Activated T-cell treated with anti-CD3 and anti-CD28 coated beads, Interleukin-2, amount 50 U/mL, for 1 hour (primary cell): ENCODE measurements at regions not wholly inside any gene's neighbourhood (a gene's known extent, or its start where the extent isn't known, plus 50 kb on each side); places are given as distances from the start of the nearest gene placed in this dataset.
"Not testable (repeated sequence)": the region's sequence is repeated elsewhere in the genome, so short reads cannot be mapped to it uniquely, and the experiment has no call there.

Experiments
- DNase-seq: peaks from one replicate; pipeline ENCODE4 v3.0.0-alpha.2; 2020

DNA sequence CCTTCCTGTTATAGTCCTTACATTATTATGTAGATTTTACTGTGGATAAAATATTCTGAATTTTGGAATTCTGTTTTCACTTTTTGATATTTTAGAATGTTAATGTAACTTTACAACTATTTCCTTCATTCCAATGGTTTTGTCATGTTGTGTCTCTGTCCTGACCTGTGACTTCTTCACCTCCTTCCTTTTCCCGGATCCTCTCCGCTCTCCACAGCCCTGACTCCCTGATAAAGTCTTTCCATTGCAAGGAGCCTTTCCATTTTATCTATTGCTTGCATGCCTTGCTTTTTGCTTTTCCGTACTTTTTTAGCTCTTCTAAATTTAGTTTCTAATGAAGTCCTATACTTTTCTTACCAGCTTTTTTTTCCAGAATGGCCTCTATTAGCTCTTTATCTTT is 117.6 kb upstream of the ARRDC3 start:
- DNase-seq, result no peak

DNA sequence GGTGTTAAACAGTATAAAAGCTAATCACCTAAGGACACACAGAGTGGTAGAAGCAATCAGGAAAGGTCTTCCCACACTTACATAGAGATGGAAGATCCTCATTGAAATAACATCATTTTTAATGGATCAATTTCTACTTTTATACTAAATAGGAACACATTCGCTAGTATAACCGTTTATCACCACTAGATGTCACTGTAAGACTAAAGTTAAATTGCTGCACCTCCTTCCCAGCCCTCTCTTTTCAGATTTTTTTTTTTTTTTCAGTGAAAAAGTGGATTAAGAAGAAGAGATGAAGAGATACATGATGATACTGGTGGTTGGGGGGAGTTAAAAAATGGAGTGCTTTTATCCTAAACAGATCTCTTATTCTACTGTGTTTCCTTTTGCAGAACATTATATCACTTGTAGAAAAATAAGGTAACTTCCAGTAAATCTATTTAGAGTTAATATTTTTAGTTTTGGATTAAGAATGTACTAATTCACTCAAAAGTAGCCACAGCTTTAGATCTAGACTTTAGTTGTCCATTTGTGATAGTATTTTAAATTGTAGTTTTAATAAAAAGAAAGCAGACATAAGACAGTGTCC is 116.9 kb upstream of the ARRDC3 start:
- DNase-seq, result no peak

GRCh38 chr5:91495699-91496098 is 112.6 kb upstream of the ARRDC3 start:
- no peak for DNase-seq

DNA sequence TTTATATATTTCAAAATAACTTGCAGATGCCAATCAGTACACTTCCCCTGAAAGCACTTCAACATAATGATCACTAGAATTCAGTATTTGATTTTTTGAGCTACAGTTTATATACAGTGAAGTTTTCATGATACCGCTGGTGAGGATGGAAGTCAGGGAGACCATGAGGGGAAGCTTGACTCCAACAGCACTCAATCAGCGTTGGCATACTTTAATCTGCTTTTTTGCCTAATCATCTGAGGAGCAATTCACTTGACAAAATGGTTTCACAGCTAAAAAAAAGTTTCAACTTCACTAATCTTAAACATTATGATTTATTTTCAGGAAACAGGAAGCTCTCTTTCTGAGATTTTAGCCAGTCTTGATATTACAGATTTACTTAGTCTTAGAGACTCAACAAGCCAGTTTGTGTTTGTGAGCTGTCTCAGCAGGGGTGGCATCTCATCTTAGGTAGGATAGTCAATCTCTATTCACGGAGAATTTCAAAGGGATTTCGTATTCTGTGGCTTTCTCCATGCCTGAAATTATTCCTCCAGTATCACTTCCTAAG is 111.4 kb upstream of the ARRDC3 start:
- DNase-seq, result no peak

DNA sequence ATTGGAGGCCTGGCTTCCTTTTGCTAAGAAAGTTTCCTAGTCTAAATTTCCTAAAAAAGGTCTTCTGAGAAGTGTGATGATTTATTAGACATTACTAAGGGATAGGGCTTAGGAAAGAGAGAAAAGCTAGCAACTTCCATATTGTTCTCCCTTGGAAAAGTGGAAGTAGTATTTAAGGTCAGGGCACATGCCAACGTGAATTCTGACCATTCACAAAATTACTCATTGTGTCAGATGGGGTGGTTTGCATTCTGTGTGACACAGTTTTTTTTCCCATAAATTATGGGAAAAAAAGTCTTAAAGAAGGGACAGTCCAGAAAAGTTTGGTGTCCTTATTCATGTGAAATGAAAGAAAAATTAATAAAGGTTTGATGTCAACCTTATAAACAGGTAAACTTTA is 110.0 kb upstream of the ARRDC3 start:
- DNase-seq, result no peak

DNA sequence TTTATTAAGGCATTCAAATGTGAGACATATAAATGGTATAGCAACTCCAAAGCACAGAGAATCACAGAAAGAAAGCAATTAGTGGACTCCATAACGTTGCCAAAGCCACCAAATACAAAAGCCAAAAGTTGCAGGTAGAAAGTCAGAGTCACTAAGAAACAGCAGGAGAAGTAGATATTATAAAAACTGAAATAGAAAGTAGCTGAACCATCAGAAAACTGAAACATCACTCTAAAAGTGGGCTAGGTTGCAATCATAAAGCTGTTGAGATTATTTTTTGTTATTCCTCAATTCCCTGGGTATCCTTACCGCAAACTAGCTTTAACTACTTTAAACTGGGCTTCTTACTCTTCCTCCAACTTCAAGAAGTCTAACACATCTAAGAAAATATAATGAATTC is 108.1 kb upstream of the ARRDC3 start:
- no peak for DNase-seq

DNA sequence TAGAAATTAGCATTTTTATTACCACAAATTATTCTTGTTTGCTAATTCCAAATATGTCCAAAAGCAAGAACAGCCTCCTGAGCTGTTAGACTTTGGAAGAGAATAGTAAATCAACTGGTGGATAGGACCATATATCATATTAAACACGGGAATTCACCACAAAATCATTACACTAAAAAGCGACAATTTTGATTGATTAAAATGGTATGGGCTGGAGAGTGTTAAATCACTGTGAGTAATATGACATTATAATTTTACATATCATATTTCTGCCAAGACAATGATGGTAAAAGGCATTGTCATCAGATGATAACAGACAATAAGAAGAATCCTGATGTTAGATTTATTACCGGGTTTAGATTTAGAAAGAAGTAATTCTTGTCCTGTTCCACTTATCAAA is 107.2 kb upstream of the ARRDC3 start:
- DNase-seq, result no peak

DNA sequence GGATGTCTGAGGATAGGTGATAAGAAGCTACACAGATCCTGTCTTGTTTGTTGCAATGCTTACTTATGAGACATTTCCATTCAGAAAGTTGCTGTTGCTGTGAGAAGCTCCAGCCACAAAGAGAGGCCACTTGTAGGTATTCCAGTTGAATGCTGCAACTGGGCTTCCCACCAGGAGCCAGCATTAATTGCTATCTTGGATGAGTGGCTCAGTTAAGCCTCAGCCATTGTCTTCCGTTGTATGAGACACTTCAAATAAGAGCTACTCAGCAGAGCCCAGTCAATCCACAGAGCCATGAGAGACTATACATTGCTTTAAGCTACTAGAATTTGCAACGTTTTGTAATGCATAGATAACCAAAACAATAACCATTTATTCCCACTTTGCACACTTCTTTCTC is 104.3 kb upstream of the ARRDC3 start:
- no peak for DNase-seq

- no peak for DNase-seq
Measured at GRCh38 chr5:91486638-91487037, 103.5 kb upstream of the ARRDC3 start.

- DNase-seq, result no peak
Measured at GRCh38 chr5:91484662-91485061, 101.5 kb upstream of the ARRDC3 start.

GRCh38 chr5:91479376-91479775 is 96.3 kb upstream of the ARRDC3 start:
- not testable (repeated sequence) for DNase-seq

- no peak for DNase-seq
Measured at GRCh38 chr5:91478096-91478495, 95.0 kb upstream of the ARRDC3 start.

DNA sequence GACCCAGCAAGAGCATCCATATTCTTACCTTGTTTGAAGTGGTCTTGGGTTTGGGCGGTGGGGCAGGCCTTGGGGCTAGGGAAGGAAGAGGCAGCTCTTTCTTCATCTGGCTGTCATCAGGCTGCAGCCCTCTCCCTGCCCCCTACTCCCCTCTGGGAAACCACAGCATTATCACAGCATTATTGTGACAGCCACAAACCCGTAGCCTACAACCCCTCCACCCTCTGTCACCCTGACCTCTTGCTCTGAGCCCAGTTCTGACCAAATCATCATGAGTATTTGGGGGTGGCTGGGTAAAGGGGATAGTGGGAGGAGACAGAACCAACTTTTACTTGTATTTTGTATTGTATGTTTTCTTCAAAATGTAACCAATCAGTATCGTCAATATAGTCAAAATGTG is 94.3 kb upstream of the ARRDC3 start:
- no peak for DNase-seq

GRCh38 chr5:91474201-91474600 is 91.1 kb upstream of the ARRDC3 start:
- no peak for DNase-seq

DNA sequence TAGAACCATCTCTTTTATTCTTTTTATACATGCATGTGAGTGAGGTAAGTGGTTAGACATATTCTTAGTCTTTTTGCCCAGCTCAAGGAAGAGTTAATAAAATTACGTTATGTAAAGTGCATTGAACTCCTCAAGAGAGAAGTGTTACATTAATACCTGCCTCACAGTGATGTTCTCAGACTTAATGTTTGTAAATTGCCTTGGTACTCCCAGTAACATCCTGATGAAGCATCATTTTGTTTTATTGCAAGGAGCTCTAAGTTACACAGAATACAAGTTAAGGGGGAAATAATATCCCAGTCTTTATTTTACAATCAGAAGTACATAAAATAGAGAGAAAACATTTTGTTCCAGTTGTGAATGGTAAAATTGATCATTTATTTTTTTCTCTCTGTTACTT is 89.5 kb upstream of the ARRDC3 start:
- no peak for DNase-seq

DNA sequence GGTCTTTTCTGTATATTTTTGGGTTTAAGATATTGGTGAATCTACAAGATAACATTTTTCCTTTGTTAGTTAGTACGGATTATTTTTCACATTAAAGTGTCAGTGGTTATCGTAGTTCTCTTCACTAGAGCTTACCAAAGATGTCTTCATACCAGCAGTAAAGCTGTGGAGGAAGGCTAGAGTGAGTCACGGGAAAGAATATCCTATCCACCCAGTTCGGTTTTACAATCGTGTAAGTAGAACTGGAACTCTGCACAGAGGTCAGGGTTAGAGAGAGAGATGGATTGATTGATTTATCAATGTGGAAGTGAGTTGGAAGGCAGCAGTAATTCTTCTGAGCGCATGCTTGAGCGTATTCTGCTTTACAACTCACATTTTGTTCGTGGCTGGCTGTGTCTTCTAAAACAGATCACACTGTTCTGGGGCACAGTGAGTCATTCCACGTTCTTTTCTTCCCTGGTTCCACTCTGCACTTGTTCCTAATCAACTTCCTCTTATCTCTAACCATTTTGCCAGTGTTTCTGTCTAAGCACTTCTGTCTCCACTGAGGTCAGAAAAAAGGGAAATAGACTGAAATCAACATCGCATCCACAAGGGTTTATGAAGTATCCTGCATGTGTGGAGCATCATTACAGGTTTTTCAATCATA is 86.5 kb upstream of the ARRDC3 start:
- no peak for DNase-seq

DNA sequence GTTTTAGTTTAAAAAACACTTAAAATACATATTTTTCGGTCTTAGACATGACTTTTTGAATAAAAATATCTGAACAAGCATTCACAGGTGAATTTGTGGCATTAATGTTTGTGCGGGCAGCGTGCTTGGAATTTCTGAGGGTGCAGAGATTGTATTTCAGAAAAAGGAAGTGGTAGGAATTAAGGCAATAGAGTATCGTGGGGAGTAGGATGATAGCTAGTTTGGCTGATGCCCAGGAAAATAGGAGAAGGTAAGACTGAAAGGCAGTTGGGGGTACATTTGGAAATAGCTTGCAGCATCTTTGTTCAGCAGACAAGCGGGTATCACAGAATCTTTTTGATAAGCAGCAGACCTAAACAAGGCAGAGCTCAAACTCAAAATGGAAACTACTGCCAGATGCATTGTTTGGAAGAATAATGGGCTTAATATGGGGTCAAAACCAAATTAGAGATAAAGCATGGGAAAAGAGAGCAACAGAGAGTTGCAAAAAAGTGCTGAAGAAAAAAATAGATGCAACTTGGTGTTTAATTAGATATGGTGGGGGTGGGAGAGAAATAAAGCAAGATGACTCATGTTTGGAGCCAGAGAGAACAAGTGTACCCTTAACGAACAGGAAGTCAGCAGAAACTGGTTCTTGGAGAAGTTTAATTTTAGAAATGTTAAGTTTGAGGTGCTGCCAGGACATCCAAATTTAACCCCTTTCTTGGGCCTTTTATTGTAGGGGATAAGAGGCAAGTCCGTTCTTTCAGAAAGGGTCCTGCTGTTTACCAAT is 85.7 kb upstream of the ARRDC3 start:
- no peak for DNase-seq

- DNase-seq, result no peak
Measured at GRCh38 chr5:91464886-91465646, 81.9 kb upstream of the ARRDC3 start.

DNA sequence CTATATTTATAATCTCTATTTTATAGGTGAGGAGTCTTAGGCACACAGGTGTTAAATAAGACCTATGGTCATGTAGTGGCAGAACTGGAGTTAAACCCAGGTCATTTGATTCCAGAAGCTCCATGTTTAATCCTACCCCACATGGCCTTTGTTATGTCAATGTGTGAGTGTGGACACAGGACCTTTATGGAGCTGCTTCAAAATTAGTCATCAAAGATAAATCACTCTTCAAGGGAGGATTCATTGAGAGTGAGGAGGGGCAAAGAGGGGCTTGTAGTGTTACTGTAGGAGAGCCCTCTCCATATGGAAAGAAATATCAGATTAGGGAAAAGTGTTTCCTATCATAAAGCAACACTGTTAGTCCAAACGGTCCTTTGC is 74.6 kb upstream of the ARRDC3 start:
- DNase-seq, result no peak

DNA sequence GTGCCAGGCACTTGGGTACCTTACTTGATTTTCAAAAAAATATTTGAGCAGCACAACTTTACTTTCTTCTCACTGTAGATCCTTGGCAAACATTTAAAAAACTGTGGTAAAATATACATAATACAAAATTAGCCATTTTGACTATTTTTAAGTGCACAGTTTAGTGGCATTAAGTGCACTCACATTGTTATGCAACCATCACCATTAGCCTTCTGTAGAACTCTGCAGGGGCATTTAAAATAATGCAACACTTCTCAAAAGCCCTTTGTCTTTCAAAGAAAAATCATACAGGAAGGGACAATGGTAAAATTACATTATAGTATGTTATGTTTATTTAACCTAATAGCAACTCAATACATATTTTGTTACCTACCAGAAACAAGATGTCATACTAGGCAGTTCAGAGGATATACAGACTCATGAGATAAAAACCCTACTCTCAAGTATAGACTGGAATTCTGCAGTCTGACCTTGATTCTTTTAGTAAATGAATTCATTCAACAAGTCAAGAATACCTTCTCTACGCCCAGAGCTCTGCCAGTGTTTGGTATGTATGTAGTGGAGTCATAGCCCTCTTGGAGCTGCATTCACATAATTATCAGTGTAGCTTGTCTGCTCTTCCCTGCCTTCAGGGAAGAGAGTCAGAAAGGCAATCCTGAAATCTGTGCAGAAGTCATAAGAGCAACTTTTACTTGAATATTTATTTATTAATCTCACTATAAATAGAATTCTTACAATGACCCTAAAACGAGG is 74.0 kb upstream of the ARRDC3 start:
- DNase-seq, result no peak

DNA sequence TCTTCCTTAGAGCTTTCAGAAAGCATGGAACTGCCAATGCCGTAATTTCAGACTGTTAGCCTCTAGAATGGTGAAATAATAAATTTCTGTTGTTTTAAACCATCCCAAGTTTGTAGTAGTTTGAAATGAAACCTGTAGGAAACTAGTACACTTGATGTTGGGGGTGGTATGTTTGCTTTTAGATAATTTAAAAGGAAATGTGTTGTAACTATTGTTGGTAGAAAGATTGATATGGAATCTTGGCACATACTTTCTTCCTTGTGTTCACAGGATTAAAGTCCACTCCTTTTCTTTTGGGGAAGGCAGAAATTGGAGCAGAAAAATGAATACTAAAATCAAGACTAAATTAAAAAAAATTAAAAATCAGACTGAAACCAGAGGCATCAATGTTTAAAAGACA is 66.0 kb upstream of the ARRDC3 start:
- no peak for DNase-seq

- DNase-seq, result not testable (repeated sequence)
Measured at GRCh38 chr5:91448079-91448478, 65.0 kb upstream of the ARRDC3 start.

- DNase-seq, result not testable (repeated sequence)
Measured at GRCh38 chr5:91446880-91447279, 63.8 kb upstream of the ARRDC3 start.
